Breast epithelium (tissue), 4 donors: ENCODE measurements at regions not wholly inside any gene's neighbourhood (a gene's known extent, or its start where the extent isn't known, plus 50 kb on each side); places are given as distances from the start of the nearest gene placed in this dataset.

Experiments used
- DNase-seq, 2 donors: peaks; one replicate each; pipeline ENCODE4 v3.0.0-alpha.2; 2019; ENCODE audit warnings: low spot score in 2 of 2
- H3K27ac ChIP-seq, 2 donors: fragments of 200-600 bp; sonication (generic) in 1 of 2; one replicate each; pipeline ENCODE4 v1.5.1; 2016 to 2019; ENCODE audit warnings: mild to moderate bottlenecking in 1 of 2
- H3K27me3 ChIP-seq, 2 donors: fragments of 200-600 bp; sonication (generic) in 1 of 2; one replicate each; pipeline versions ENCODE4 v1.5.1 to v1.6.0; 2017 to 2019; ENCODE audit warnings: control low read depth in 1 of 2, mild to moderate bottlenecking in 1 of 2
- H3K36me3 ChIP-seq: fragments of 200-600 bp; one replicate; pipeline ENCODE4 v1.5.1; 2019
- H3K4me1 ChIP-seq, 2 donors: fragments of 200-600 bp; sonication (generic); one replicate each; pipeline ENCODE4 v1.5.1; 2016 to 2019; ENCODE audit warnings: control low read depth in 1 of 2
- H3K4me3 ChIP-seq, 3 donors: fragments of 200-600 bp; sonication (generic); 1 replicate in 2 of 3; 2 replicates in 1 of 3; pipeline ENCODE4 v1.5.1; 2016 to 2019; ENCODE audit warnings: mild to moderate bottlenecking in 3 of 3, moderate library complexity in 2 of 3
- H3K9me3 ChIP-seq, 2 donors: fragments of 200-600 bp; sonication (generic) in 1 of 2; one replicate each; pipeline ENCODE4 v1.5.1; 2016 to 2019; ENCODE audit warnings: control low read depth in 1 of 2
- CTCF ChIP-seq, 3 donors: fragments of 450-650 bp; IDR thresholded peaks; one replicate each; pipeline ENCODE4 v1.5.1; 2016 to 2017; ENCODE audit warnings: antibody characterized with exemption in 3 of 3, mild to moderate bottlenecking in 3 of 3, moderate library complexity in 3 of 3
- POLR2A ChIP-seq: fragments of 450-650 bp; IDR thresholded peaks from one replicate; pipeline ENCODE4 v1.6.1; 2016; ENCODE audit warnings: antibody characterized with exemption, mild to moderate bottlenecking, moderate library complexity
- POLR2AphosphoS5 ChIP-seq, 3 donors: sonication (generic); formaldehyde crosslinking; IDR thresholded peaks; one replicate each; pipeline ENCODE4 v1.6.1; 2017; ENCODE audit warnings: antibody characterized with exemption in 3 of 3
- intact Hi-C: fragments of 100-400 bp; cut with DNase I; formaldehyde crosslinking; loops from one replicate; pipeline ENCODE4 v1.15.1; 2023; ENCODE audit warnings: low total_unique reads

GRCh38 chr6:14936861-14937260, 309.0 kb upstream of the JARID2 start:
- Histone ChIP-seq H3K9me3 (no peaks in the 10 kb centered on the region), H3K27ac (no peak overlapping the region)
- intact Hi-C loops: no loop called here

GRCh38 chr6:14943116-14943515, 302.8 kb upstream of the JARID2 start:
- Histone ChIP-seq H3K9me3 (no peaks in the 10 kb centered on the region), H3K36me3 (no peaks in the 10 kb centered on the region), H3K4me3 (no peak overlapping the region), H3K27me3 (no peaks in the 10 kb centered on the region), H3K27ac (no peak overlapping the region), H3K4me1 (no peaks in the 10 kb centered on the region)
- intact Hi-C loops: no loop called here
- no peak for TF ChIP-seq POLR2AphosphoS5 (IDR thresholded peaks at IDR 0.05)
- TF ChIP-seq CTCF (IDR thresholded peaks at IDR 0.05): no peak
- no peak for TF ChIP-seq POLR2A
- DNase-seq: no peak

More at GRCh38 chr6:14936861-14937260, 309.0 kb upstream of the JARID2 start:
- Histone ChIP-seq H3K4me3 (no peak overlapping the region), H3K27me3 (no peaks in the 10 kb centered on the region), H3K4me1 (peaks cover 0 to 7% of the 10 kb centered on the region in 2 donors), H3K36me3 (no peaks in the 10 kb centered on the region)
- no peak for DNase-seq
- TF ChIP-seq POLR2A (no peak), POLR2AphosphoS5 (IDR thresholded peaks at IDR 0.05) (no peak), CTCF (IDR thresholded peaks at IDR 0.05) (no peak)

- intact Hi-C loops: no loop called here
- Histone ChIP-seq H3K4me1 (no peaks in the 10 kb centered on the region), H3K9me3 (no peaks in the 10 kb centered on the region), H3K4me3 (no peak overlapping the region), H3K27me3 (no peaks in the 10 kb centered on the region), H3K27ac (no peak overlapping the region), H3K36me3 (no peaks in the 10 kb centered on the region)
- DNase-seq: no peak
- TF ChIP-seq POLR2A (no peak), POLR2AphosphoS5 (IDR thresholded peaks at IDR 0.05) (no peak), CTCF (IDR thresholded peaks at IDR 0.05) (no peak)
Observed at GRCh38 chr6:14944593-14944992, 301.3 kb upstream of the JARID2 start.

- H3K36me3 ChIP-seq: no peaks in the 10 kb centered on the region
- intact Hi-C loops: no loop called here
- H3K9me3 ChIP-seq: no peaks in the 10 kb centered on the region
- no peak for TF ChIP-seq POLR2AphosphoS5 (IDR thresholded peaks at IDR 0.05)
- no peak for TF ChIP-seq CTCF (IDR thresholded peaks at IDR 0.05)
- no peak for TF ChIP-seq POLR2A
- no peak overlapping the region for H3K27ac ChIP-seq
- H3K4me1 ChIP-seq: no peaks in the 10 kb centered on the region
- H3K4me3 ChIP-seq: no peak overlapping the region
- DNase-seq: no peak
- H3K27me3 ChIP-seq: no peaks in the 10 kb centered on the region
Observed at GRCh38 chr6:14945461-14946185, 300.2 kb upstream of the JARID2 start.

GRCh38 chr6:14946753-14947152, 299.1 kb upstream of the JARID2 start:
- no peaks in the 10 kb centered on the region for H3K4me1 ChIP-seq
- no peak for DNase-seq
- H3K36me3 ChIP-seq: no peaks in the 10 kb centered on the region
- H3K27ac ChIP-seq: no peak overlapping the region
- intact Hi-C loops: no loop called here
- no peaks in the 10 kb centered on the region for H3K27me3 ChIP-seq
- TF ChIP-seq CTCF (IDR thresholded peaks at IDR 0.05) (no peak), POLR2AphosphoS5 (IDR thresholded peaks at IDR 0.05) (no peak), POLR2A (no peak)
- no peak overlapping the region for H3K4me3 ChIP-seq
- no peaks in the 10 kb centered on the region for H3K9me3 ChIP-seq
